Eye (tissue), 1 donor: ENCODE measurements at regions not wholly inside any gene's neighbourhood (a gene's known extent, or its start where the extent isn't known, plus 50 kb on each side); places are given as distances from the start of the nearest gene placed in this dataset.

Experiments used
- DNase-seq: peaks from one replicate; pipeline ENCODE4 v3.0.0-alpha.2; 2015

DNA sequence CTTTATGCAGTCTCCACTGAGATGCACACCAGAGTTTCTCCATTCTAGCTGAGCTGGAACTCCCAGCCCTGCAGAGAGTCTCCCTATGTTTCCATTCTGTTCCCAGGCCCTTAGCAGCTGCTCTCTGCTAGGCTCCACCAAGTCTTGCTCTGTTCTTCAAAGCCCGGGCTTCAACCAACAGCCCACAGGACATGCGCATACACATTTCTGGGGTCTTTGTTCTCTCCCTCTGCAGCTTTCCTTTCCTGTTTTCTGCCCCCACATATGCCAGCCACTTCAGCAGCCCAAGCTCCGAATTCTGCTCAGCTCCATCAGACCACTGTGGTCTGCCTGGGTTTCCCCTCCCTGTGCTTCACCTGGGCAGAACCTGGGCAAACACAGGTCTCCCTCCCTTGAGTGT, 205.9 kb downstream of the CBLN1 start:
- DNase-seq, result no peak

- DNase-seq, result no peak
Measured at GRCh38 chr16:49068224-49068623, 213.4 kb downstream of the CBLN1 start.

GRCh38 chr16:49067776-49068175, 213.9 kb downstream of the CBLN1 start:
- DNase-seq, result no peak

- no peak for DNase-seq
Measured at GRCh38 chr16:49061137-49061714, 220.4 kb downstream of the CBLN1 start.

- no peak for DNase-seq
Measured at GRCh38 chr16:49060728-49061127, 220.9 kb downstream of the CBLN1 start.

DNA sequence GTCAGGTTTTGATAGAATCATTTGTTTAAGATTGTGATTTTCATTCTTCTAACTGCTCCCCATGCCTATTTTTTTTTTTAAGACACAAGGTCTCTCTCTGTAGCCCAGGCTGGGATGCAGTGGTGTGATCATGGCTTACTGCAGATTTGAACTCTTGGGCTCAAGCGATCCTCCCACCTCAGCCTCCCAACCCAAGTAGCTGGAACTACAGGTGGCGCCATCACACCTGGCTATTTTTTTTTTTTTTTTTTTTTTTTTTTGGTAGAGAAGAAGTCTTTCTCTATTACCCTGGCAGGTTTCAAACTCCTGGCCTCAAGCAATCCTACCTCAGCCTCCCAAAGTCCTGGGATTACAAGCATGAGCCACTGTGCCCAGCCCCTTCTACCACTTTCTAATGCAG, 223.3 kb downstream of the CBLN1 start:
- DNase-seq, result no peak

GRCh38 chr16:49057936-49058335, 223.7 kb downstream of the CBLN1 start:
- DNase-seq, result no peak

GRCh38 chr16:49057391-49057790, 224.2 kb downstream of the CBLN1 start:
- DNase-seq, result no peak

- no peak for DNase-seq
Measured at GRCh38 chr16:49056546-49056945, 225.1 kb downstream of the CBLN1 start.

GRCh38 chr16:49055824-49056545, 225.7 kb downstream of the CBLN1 start:
- peak; percentile 13 for DNase-seq

- no peak for DNase-seq
Measured at GRCh38 chr16:49055291-49055690, 226.3 kb downstream of the CBLN1 start.

DNA sequence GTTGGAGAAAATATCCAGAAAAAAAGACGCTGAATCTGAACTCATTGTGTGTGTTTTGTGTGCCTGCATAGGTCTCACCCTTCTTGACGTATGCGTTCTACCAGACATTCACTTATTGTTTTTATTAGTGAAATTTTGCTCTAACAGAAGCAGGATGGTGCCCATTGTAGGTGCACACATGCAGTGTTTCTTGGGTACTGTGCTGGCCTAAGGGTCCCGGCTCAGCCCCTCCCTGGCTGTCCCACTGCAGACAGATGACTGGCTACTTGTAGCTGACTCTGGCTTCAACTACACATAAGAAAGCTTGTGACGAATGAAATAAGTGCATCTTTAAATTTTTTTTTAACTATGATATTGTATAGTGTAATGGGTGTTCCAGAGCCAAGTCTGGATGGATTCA, 227.0 kb downstream of the CBLN1 start:
- no peak for DNase-seq

GRCh38 chr16:49052846-49053245, 228.8 kb downstream of the CBLN1 start:
- no peak for DNase-seq

- no peak for DNase-seq
Measured at GRCh38 chr16:49051576-49051975, 230.1 kb downstream of the CBLN1 start.

- DNase-seq, result no peak
Measured at GRCh38 chr16:49050607-49051006, 231.0 kb downstream of the CBLN1 start.

DNA sequence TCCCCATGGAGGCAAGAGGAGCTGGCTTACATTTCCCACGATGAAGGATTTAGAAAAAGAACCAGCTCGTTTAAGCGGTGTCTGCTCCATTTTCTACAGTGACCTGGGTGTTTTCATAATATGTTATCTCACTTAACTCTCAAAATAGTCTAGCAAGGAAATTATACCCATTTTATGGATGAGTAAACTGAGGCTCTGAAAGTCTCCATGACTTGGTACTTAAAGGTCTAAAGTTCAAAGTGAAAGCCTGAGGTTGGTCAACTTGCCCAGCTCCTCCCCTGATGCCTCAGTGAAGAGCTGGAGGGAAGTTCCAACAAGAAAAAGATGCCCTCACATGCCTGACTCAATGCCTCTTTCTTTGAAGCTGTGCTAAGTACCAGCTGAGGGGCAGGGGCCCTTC, 232.0 kb downstream of the CBLN1 start:
- DNase-seq, result no peak

GRCh38 chr16:49049191-49049590, 232.4 kb downstream of the CBLN1 start:
- DNase-seq, result no peak

GRCh38 chr16:49048557-49048956, 233.1 kb downstream of the CBLN1 start:
- DNase-seq, result no peak

GRCh38 chr16:49036126-49036525, 245.5 kb downstream of the CBLN1 start:
- no peak for DNase-seq

DNA sequence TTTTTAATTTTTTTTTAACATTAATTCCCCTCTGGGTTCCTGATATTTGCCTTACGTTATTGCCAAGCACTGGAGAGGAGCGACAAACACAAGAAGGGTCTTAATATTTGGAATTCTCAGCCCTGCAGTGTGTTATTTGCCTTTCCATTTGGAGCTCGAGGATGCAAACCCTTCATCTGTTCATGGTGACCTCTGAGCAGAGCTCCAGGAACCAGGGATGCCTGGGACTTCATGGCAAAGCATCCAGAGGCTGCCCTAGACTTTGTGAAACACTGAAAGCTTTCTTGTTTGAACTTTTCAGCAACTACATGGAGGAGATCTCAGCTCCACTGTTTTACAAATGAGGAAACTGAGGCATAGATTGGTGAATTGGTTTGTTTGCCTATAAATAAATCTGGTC, 254.2 kb downstream of the CBLN1 start:
- DNase-seq, result no peak

GRCh38 chr16:49026566-49027181, 255.0 kb downstream of the CBLN1 start:
- DNase-seq, result peak; percentile 53

GRCh38 chr16:49024896-49025295, 256.7 kb downstream of the CBLN1 start:
- DNase-seq, result no peak

DNA sequence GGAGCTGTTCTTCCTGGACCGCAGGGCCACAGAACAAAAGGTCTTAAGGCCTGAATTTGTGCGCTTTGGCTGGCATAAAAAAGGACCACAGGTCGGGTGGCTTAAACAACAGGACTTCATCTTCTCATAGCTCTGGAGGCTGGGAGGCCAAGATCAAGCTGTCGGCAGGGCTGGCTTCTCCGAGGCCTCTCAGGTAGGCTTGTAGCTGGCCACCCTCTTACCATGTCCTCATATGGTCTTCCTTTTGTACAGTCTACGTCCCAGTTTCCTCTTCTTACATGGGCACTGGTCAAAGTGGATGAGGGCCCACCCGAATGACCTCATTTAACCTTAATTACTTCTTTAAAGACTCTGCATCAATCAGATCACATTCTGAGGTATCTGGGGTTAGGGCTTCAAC, 257.6 kb downstream of the CBLN1 start:
- no peak for DNase-seq

- DNase-seq, result no peak
Measured at GRCh38 chr16:49023050-49023449, 258.6 kb downstream of the CBLN1 start.
